Esophagus muscularis mucosa (tissue), 4 donors: ENCODE measurements at regions not wholly inside any gene's neighbourhood (a gene's known extent, or its start where the extent isn't known, plus 50 kb on each side); places are given as distances from the start of the nearest gene placed in this dataset.

Source experiments
- EP300 ChIP-seq: sonication (generic); formaldehyde crosslinking; IDR thresholded peaks from one replicate; pipeline ENCODE4 v1.6.1; 2017; ENCODE audit warnings: antibody characterized with exemption
- POLR2A ChIP-seq: fragments of 450-650 bp; IDR thresholded peaks from one replicate; pipeline ENCODE4 v1.6.1; 2017; ENCODE audit warnings: antibody characterized with exemption, moderate library complexity, mild to moderate bottlenecking, low read depth
- TF ChIP-seq, protein P1 (sequence below), 3 experiments: fragments of 200-600 bp in 2 of 3; fragments of 450-650 bp in 1 of 3; sonication (generic) in 2 of 3; IDR thresholded peaks; one replicate each; pipeline ENCODE4 v1.5.1; 2017 to 2019; ENCODE audit warnings: antibody characterized with exemption in 3 of 3, mild to moderate bottlenecking in 2 of 3, moderate library complexity in 1 of 3

- TF ChIP-seq EP300 (no peak), POLR2A (no peak)
- TF ChIP-seq, protein P1, sequence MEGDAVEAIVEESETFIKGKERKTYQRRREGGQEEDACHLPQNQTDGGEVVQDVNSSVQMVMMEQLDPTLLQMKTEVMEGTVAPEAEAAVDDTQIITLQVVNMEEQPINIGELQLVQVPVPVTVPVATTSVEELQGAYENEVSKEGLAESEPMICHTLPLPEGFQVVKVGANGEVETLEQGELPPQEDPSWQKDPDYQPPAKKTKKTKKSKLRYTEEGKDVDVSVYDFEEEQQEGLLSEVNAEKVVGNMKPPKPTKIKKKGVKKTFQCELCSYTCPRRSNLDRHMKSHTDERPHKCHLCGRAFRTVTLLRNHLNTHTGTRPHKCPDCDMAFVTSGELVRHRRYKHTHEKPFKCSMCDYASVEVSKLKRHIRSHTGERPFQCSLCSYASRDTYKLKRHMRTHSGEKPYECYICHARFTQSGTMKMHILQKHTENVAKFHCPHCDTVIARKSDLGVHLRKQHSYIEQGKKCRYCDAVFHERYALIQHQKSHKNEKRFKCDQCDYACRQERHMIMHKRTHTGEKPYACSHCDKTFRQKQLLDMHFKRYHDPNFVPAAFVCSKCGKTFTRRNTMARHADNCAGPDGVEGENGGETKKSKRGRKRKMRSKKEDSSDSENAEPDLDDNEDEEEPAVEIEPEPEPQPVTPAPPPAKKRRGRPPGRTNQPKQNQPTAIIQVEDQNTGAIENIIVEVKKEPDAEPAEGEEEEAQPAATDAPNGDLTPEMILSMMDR (IDR thresholded peaks at IDR 0.05) = no peak
Measured at GRCh38 chr3:30269751-30270445, 336.5 kb upstream of the TGFBR2 start.
